Stomach (tissue), 4 donors: ENCODE measurements at regions not wholly inside any gene's neighbourhood (a gene's known extent, or its start where the extent isn't known, plus 50 kb on each side); places are given as distances from the start of the nearest gene placed in this dataset.

ENCODE experiments used
- CTCF ChIP-seq, 7 experiments: fragments of 450-650 bp in 4 of 7; fragments of 200-600 bp in 3 of 7; sonication (generic) in 3 of 7; IDR thresholded peaks; one replicate each; pipeline ENCODE4 v1.5.1; 2016 to 2019; ENCODE audit warnings: antibody characterized with exemption in 7 of 7, control low read depth in 2 of 7, mild to moderate bottlenecking in 1 of 7
- EP300 ChIP-seq: sonication (generic); formaldehyde crosslinking; IDR thresholded peaks from one replicate; pipeline ENCODE4 v1.6.1; 2017; ENCODE audit warnings: antibody characterized with exemption
- POLR2A ChIP-seq, 4 donors: fragments of 450-650 bp; IDR thresholded peaks; one replicate each; pipeline ENCODE4 v1.6.1; 2016; ENCODE audit warnings: antibody characterized with exemption in 4 of 4, control low read depth in 2 of 4, mild to moderate bottlenecking in 1 of 4, moderate library complexity in 1 of 4

DNA sequence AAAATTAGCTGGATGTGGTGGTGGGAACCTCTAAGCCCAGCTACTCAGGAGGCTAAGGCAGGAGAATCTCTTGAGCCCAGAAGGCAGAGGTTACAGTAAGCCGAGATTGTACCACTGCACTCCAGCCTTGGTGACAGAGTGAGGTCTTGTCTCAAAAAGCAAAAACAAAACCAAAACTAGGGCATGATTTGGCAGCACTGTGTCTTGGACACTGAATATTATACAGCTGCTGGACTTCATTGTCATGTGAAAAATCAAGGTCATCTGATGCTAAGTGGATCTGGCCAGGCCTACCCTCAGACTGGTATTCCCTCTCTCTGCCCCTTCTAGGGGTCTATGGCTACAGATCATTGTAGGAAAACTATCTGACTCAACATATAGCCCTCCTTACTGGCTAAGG lies 55.2 kb upstream of the MRPS6 start:
- TF ChIP-seq CTCF (IDR thresholded peaks at IDR 0.05) (no peak), POLR2A (IDR thresholded peaks at IDR 0.05) (no peak), EP300 (no peak)
